H1 (cell line): ENCODE measurements at regions not wholly inside any gene's neighbourhood (a gene's known extent, or its start where the extent isn't known, plus 50 kb on each side); places are given as distances from the start of the nearest gene placed in this dataset.

Experiments
- CTCF ChIA-PET: fragments of 300-600 bp; sonication (Branson Sonifier 250); formaldehyde crosslinking; loops from one replicate; lab custom pipeline; 2021; ENCODE audit not compliant: partially characterized antibody; lab: Charles Lee
- POLR2A ChIA-PET: fragments of 300-600 bp; sonication (Branson Sonifier 250); formaldehyde crosslinking; loops from one replicate; lab custom pipeline; 2021; ENCODE audit warnings: inconsistent platforms; ENCODE audit not compliant: partially characterized antibody; lab: Charles Lee
- DNase-seq, 2 experiments: peaks; one replicate each; pipeline versions ENCODE4 v3.0.0 to v3.0.0-alpha.2; 2010 to 2022; ENCODE audit warnings: low spot score in 2 of 2, low read depth in 1 of 2, mixed read lengths in 1 of 2
- FAIRE-seq: peaks from 2 replicates; lab custom pipeline; 2011; peaks lifted over from hg19 to GRCh38; lab: Jason Lieb, UNC
- H2AFZ ChIP-seq: 2 replicates; pipeline ENCODE4 v1.8.1; 2012; ENCODE audit warnings: low read length, inconsistent platforms
- H2AK5ac ChIP-seq: 2 replicates; pipeline ENCODE4 v1.6.1; 2013; ENCODE audit warnings: low read depth, low read length
- H2BK120ac ChIP-seq: replicated peaks from 2 replicates; pipeline ENCODE3; 2013; ENCODE audit warnings: low read depth, low read length, inconsistent platforms
- H2BK12ac ChIP-seq: 2 replicates; pipeline ENCODE4 v1.6.1; 2013; ENCODE audit warnings: low read depth, low read length
- H2BK15ac ChIP-seq: 2 replicates; pipeline ENCODE4 v1.6.1; 2013; ENCODE audit warnings: low read length
- H2BK20ac ChIP-seq: 2 replicates; pipeline ENCODE4 v1.6.1; 2013; ENCODE audit warnings: low read length
- H2BK5ac ChIP-seq: 2 replicates; pipeline ENCODE4 v1.6.1; 2013; ENCODE audit warnings: low read depth, low read length
- H3K14ac ChIP-seq: 2 replicates; pipeline ENCODE4 v1.6.1; 2013; ENCODE audit warnings: inconsistent platforms; ENCODE audit not compliant: insufficient read length
- H3K18ac ChIP-seq: 2 replicates; pipeline ENCODE4 v1.6.1; 2013; ENCODE audit warnings: low read length; ENCODE audit errors: extremely low read depth
- H3K23ac ChIP-seq: 2 replicates; pipeline ENCODE4 v1.6.1; 2013; ENCODE audit warnings: inconsistent platforms; ENCODE audit not compliant: insufficient read length
- H3K23me2 ChIP-seq: 2 replicates; pipeline ENCODE4 v1.6.1; 2013; ENCODE audit warnings: low read depth, low read length
- H3K27ac ChIP-seq: 2 replicates; pipeline ENCODE4 v1.6.1; 2011; ENCODE audit warnings: low read depth, low read length, inconsistent platforms
- H3K27me3 ChIP-seq, 4 experiments: replicated peaks in 1 of 4; 1 replicate in 1 of 4; 2 replicates in 3 of 4; pipeline versions ENCODE4 v1.6.1 to v1.8.1; 2011 to 2013; ENCODE audit warnings: low read length in 3 of 4, mild to moderate bottlenecking in 3 of 4, inconsistent platforms in 2 of 4, mixed read lengths in 2 of 4, moderate library complexity in 1 of 4; ENCODE audit not compliant: control insufficient read depth in 3 of 4, insufficient read depth in 3 of 4; ENCODE audit errors: extremely low read depth in 1 of 4
- H3K36me3 ChIP-seq, 4 experiments: 2 replicates each; pipeline versions ENCODE4 v1.6.1 to v1.8.1; 2011 to 2013; ENCODE audit warnings: mild to moderate bottlenecking in 4 of 4, low read length in 3 of 4, moderate library complexity in 2 of 4, control low read depth in 1 of 4, inconsistent platforms in 1 of 4; ENCODE audit not compliant: insufficient read depth in 4 of 4, control insufficient read depth in 2 of 4
- H3K4ac ChIP-seq: replicated peaks from 2 replicates; pipeline ENCODE3; 2013; ENCODE audit warnings: low read length, low read depth, mixed read lengths, inconsistent platforms; ENCODE audit not compliant: insufficient read length
- H3K4me1 ChIP-seq, 4 experiments: replicated peaks in 1 of 4; 1 replicate in 1 of 4; 2 replicates in 3 of 4; pipeline versions ENCODE4 v1.6.1 to v1.8.1; 2011 to 2013; ENCODE audit warnings: low read length in 3 of 4, inconsistent platforms in 2 of 4, mixed read lengths in 1 of 4; ENCODE audit not compliant: insufficient read depth in 4 of 4, control insufficient read depth in 3 of 4
- H3K4me2 ChIP-seq, 2 experiments: 2 replicates each; pipeline versions ENCODE4 v1.6.1 to v1.8.1; 2011 to 2013; ENCODE audit warnings: low read depth in 2 of 2, low read length in 2 of 2, control low read depth in 1 of 2, inconsistent platforms in 1 of 2, mild to moderate bottlenecking in 1 of 2; ENCODE audit not compliant: insufficient read depth in 1 of 2
- H3K4me3 ChIP-seq, 4 experiments: fragments of 200-600, 300-600 bp in 1 of 4; sonication (generic), shearing (Covaris generic), sonication (Bioruptor Twin) in 1 of 4; 2 replicates each; pipeline versions ENCODE4 v1.5.1 to v1.8.1; 2011 to 2016; ENCODE audit warnings: low read length in 4 of 4, low read depth in 3 of 4, control low read depth in 2 of 4, inconsistent platforms in 2 of 4, mild to moderate bottlenecking in 2 of 4, mixed read lengths in 1 of 4, moderate library complexity in 1 of 4; ENCODE audit not compliant: insufficient read depth in 2 of 4; ENCODE audit errors: extremely low read depth in 1 of 4
- H3K56ac ChIP-seq: replicated peaks from 2 replicates; pipeline ENCODE3; 2013; ENCODE audit warnings: low read depth, mild to moderate bottlenecking, mixed read lengths, low read length, inconsistent platforms; ENCODE audit not compliant: insufficient read length
- H3K79me1 ChIP-seq: 2 replicates; pipeline ENCODE4 v1.6.1; 2013; ENCODE audit warnings: low read depth, low read length, control low read depth
- H3K79me2 ChIP-seq, 2 experiments: 2 replicates each; pipeline versions ENCODE4 v1.6.1 to v1.8.1; 2012 to 2013; ENCODE audit warnings: low read length in 2 of 2, mild to moderate bottlenecking in 2 of 2, inconsistent platforms in 1 of 2; ENCODE audit not compliant: insufficient read depth in 2 of 2, control insufficient read depth in 1 of 2
- H3K9ac ChIP-seq, 4 experiments: replicated peaks in 1 of 4; 1 replicate in 1 of 4; 2 replicates in 3 of 4; pipeline versions ENCODE4 v1.6.1 to v1.8.1; 2011 to 2013; ENCODE audit warnings: low read depth in 3 of 4, low read length in 3 of 4, control low read depth in 2 of 4, mild to moderate bottlenecking in 2 of 4, moderate library complexity in 2 of 4, inconsistent platforms in 1 of 4; ENCODE audit errors: extremely low read depth in 1 of 4
- H3K9me3 ChIP-seq, 2 experiments: 2 replicates each; pipeline versions ENCODE4 v1.6.1 to v1.8.1; 2012 to 2013; ENCODE audit warnings: mild to moderate bottlenecking in 2 of 2, moderate library complexity in 2 of 2, control low read depth in 1 of 2, inconsistent platforms in 1 of 2, low read depth in 1 of 2, low read length in 1 of 2, mixed read lengths in 1 of 2; ENCODE audit not compliant: insufficient read depth in 2 of 2
- H4K20me1 ChIP-seq, 2 experiments: replicated peaks in 1 of 2; 2 replicates each; pipeline versions ENCODE3 to v1.8.1; 2011 to 2013; ENCODE audit warnings: inconsistent platforms in 2 of 2, low read length in 2 of 2, mild to moderate bottlenecking in 1 of 2; ENCODE audit not compliant: insufficient read depth in 2 of 2, control insufficient read depth in 1 of 2
- H4K5ac ChIP-seq: 2 replicates; pipeline ENCODE4 v1.6.1; 2013; ENCODE audit warnings: low read length, low read depth, mixed read lengths, inconsistent platforms; ENCODE audit not compliant: insufficient read length
- H4K8ac ChIP-seq: 2 replicates; pipeline ENCODE4 v1.8.0; 2013; ENCODE audit warnings: mild to moderate bottlenecking, moderate library complexity, low read length, inconsistent platforms; ENCODE audit not compliant: insufficient read depth; ENCODE audit errors: extremely low read depth
- H4K91ac ChIP-seq: replicated peaks from 2 replicates; pipeline ENCODE3; 2013; ENCODE audit warnings: low read length, mixed read lengths, inconsistent platforms; ENCODE audit not compliant: insufficient read length
- CBX5 ChIP-seq: fragments of 300-800, 300-1000 bp; sonication (generic); IDR thresholded peaks from 2 replicates; pipeline ENCODE4 v1.7.1; 2016; ENCODE audit warnings: antibody characterized with exemption, low read length, low read depth
- KDM1A ChIP-seq: fragments of 200-600, 300-600 bp; sonication (generic); IDR thresholded peaks from 2 replicates; pipeline ENCODE4 v1.7.1; 2016; ENCODE audit warnings: mild to moderate bottlenecking, low read length, borderline replicate concordance
- RAD21 ChIP-seq, 2 experiments: IDR thresholded peaks in 1 of 2; conservative IDR thresholded peaks in 1 of 2; 2 replicates each; pipeline ENCODE4 v1.6.1; 2011; ENCODE audit warnings: low read depth in 2 of 2, low read length in 2 of 2, improper control_type of control experiment in 1 of 2, inconsistent platforms in 1 of 2, mild to moderate bottlenecking in 1 of 2, moderate library complexity in 1 of 2
- WGBS, 2 experiments: shearing (Covaris generic) in 1 of 2; methylation state at CpG; one replicate each; pipeline versions ENCODE4 v1.1.6 to v1.1.7; 2013 to 2015; ENCODE audit warnings: low lambda C conversion rate in 2 of 2, mixed read lengths in 2 of 2, inconsistent platforms in 1 of 2, low coverage in 1 of 2, missing lambda C conversion rate in 1 of 2; ENCODE audit not compliant: insufficient replicate concordance in 2 of 2, insufficient coverage in 1 of 2, insufficient read length in 1 of 2; ENCODE audit errors: extremely low coverage in 1 of 2, missing lambda C conversion rate in 1 of 2; 5-methylcytosine and 5-hydroxymethylcytosine counted together
- TF ChIP-seq, protein P1 (sequence below): IDR thresholded peaks from 2 replicates; pipeline ENCODE4 v1.6.1; 2012; ENCODE audit warnings: low read length, inconsistent platforms

GRCh38 chr10:78143576-78143975 lies 109.9 kb downstream of the RPS24 start:
- no peaks in the 10 kb centered on the region for H3K36me3 ChIP-seq
- no peak for DNase-seq
- no peak for FAIRE-seq
- H3K9ac ChIP-seq, result no peak overlapping the region
- no peak overlapping the region for H3K14ac ChIP-seq
- H2AK5ac ChIP-seq, result no peak overlapping the region
- no peak overlapping the region for H3K23ac ChIP-seq
- H4K20me1 ChIP-seq, result no peaks in the 10 kb centered on the region
- no peak overlapping the region for H4K91ac ChIP-seq
- no peak overlapping the region for H2BK20ac ChIP-seq
- H3K4me3 ChIP-seq, result no peak overlapping the region
- no peaks in the 10 kb centered on the region for H3K79me1 ChIP-seq
- no peak overlapping the region for H3K4me2 ChIP-seq
- H3K56ac ChIP-seq, result no peak overlapping the region
- H3K79me2 ChIP-seq, result no peaks in the 10 kb centered on the region
- H2BK5ac ChIP-seq, result no peak overlapping the region
- no peak overlapping the region for H2BK120ac ChIP-seq
- ChIA-PET POLR2A (interaction anchor here (0.7 kb wide), 1 partner anchor 47 kb away, joined by 3 read pairs; no protein-coding TSS in a partner anchor), CTCF (interaction anchor here (0.6 to 4.8 kb wide), 4 partner anchors 10 to 96 kb away, joined by 3 to 22 read pairs (median 3); no protein-coding TSS in a partner anchor)
- 100% methylated on average over 3 of the region's 3 CpGs; no CpG with 5 or more reads in 1 of the 2 experiments for WGBS, 2 experiments
- no peak overlapping the region for H3K4ac ChIP-seq
- H3K27me3 ChIP-seq, result no peaks in the 10 kb centered on the region
- H2BK15ac ChIP-seq, result no peak overlapping the region
- H4K5ac ChIP-seq, result no peak overlapping the region
- no peak overlapping the region for H2AFZ ChIP-seq
- no peak overlapping the region for H3K18ac ChIP-seq
- no peaks in the 10 kb centered on the region; the same call in 1 of the 2 replicates for H3K23me2 ChIP-seq
- no peak overlapping the region for H3K27ac ChIP-seq
- no peak for TF ChIP-seq RAD21 (IDR thresholded peaks at IDR 0.05 in 1 of 2, conservative IDR thresholded peaks at IDR 0.05 in 1 of 2; ENCODE audit: low read depth in 2 of 2, low read length in 2 of 2)
- TF ChIP-seq CBX5, result no peak
- no peak for TF ChIP-seq KDM1A
- TF ChIP-seq, protein P1, sequence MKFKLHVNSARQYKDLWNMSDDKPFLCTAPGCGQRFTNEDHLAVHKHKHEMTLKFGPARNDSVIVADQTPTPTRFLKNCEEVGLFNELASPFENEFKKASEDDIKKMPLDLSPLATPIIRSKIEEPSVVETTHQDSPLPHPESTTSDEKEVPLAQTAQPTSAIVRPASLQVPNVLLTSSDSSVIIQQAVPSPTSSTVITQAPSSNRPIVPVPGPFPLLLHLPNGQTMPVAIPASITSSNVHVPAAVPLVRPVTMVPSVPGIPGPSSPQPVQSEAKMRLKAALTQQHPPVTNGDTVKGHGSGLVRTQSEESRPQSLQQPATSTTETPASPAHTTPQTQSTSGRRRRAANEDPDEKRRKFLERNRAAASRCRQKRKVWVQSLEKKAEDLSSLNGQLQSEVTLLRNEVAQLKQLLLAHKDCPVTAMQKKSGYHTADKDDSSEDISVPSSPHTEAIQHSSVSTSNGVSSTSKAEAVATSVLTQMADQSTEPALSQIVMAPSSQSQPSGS, result no peak
- TF ChIP-seq, all 59 proteins: peak for 0
- H4K8ac ChIP-seq, result no peak overlapping the region
- H3K9me3 ChIP-seq, result no peaks in the 10 kb centered on the region
- H2BK12ac ChIP-seq, result no peak overlapping the region
- no peaks in the 10 kb centered on the region; a peak in 1 of 7 replicates for H3K4me1 ChIP-seq
